GM12874 (cell line): ENCODE measurements at regions not wholly inside any gene's neighbourhood (a gene's known extent, or its start where the extent isn't known, plus 50 kb on each side); places are given as distances from the start of the nearest gene placed in this dataset.

ENCODE experiments used
- CTCF ChIP-seq: IDR thresholded peaks from 2 replicates; pipeline ENCODE4 v1.5.1; 2011; ENCODE audit warnings: low read depth, mild to moderate bottlenecking, control low read depth, low read length, moderate library complexity; ENCODE audit not compliant: insufficient read depth

GRCh38 chr2:71932037-71932779 is 215.5 kb downstream of the CYP26B1 start:
- no peak for TF ChIP-seq CTCF

GRCh38 chr2:71930049-71930681 is 217.5 kb downstream of the CYP26B1 start:
- TF ChIP-seq CTCF: no peak

GRCh38 chr2:71929482-71929772 is 218.2 kb downstream of the CYP26B1 start:
- TF ChIP-seq CTCF: no peak

- no peak for TF ChIP-seq CTCF
Measured at GRCh38 chr2:71928734-71929481, 218.8 kb downstream of the CYP26B1 start.

- no peak for TF ChIP-seq CTCF
Measured at GRCh38 chr2:71927757-71928715, 219.6 kb downstream of the CYP26B1 start.

GRCh38 chr2:71926876-71927756 is 220.5 kb downstream of the CYP26B1 start:
- TF ChIP-seq CTCF: no peak
